ENCODE measurements at regions not wholly inside any gene's neighbourhood (a gene's known extent, or its start where the extent isn't known, plus 50 kb on each side); places are given as distances from the start of the nearest gene placed in this dataset.

DNA sequence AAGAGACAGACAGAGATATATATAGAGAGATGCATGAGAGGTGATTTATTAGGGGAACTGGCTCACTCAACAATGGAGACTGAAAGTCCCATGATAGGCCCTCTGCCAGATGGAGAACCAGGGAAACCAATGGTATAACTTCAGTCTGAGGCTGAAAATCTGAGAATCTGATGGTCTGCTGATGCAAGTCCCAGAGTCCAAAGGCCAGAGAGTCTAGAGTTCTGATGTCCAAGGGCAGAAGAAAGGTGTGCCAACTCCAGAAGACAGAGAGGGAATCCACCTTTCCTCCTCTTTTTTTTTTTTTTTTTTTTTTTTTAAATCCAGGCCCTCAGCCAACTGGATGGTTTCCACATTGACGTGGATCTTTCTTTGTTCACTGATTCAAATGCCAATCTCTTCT is 197.9 kb upstream of the MEIS2 start:
- no peaks in the 10 kb centered on the region for H3K4me1 ChIP-seq (ENCODE audit: insufficient read depth)
- DNase-seq (ENCODE audit: low spot score), result no peak

DNA sequence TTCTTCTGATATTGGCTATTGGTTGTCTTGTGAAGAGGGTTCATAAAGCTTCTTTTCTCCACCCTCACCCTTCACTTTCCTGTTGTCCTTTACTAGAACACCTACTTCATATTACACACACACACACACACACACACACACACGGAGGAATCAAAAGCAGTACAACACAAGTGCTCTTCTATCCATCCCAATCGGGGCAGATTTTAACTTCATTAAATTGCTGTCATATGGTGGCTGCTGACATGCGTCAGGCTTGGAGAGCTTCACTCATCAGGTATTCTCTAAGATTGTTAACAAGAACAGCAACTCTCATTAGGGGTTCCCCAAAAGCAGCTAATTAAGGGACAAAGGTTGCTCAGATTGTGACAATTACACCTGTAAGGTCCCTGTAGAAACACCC is 239.1 kb upstream of the MEIS2 start:
- H3K9me3 Mint-ChIP-seq, result no peaks in the 10 kb centered on the region; the same call in 2 of the 3 replicates
- H3K9me2 ChIP-seq (ENCODE audit: insufficient read depth), result no peaks in the 10 kb centered on the region
- no peaks in the 10 kb centered on the region for H3K27me3 ChIP-seq (ENCODE audit: insufficient read depth)
- ATAC-seq (no peak), DNase-seq (ENCODE audit: low spot score) (no peak)
- no peak overlapping the region for H3K27ac ChIP-seq (ENCODE audit: low read depth)
- no peak overlapping the region for H3K4me2 ChIP-seq
- no peaks in the 10 kb centered on the region for H3K4me1 ChIP-seq (ENCODE audit: insufficient read depth)
- H3K36me3 Mint-ChIP-seq (ENCODE audit: low read depth), result no peaks in the 10 kb centered on the region
- H3K4me3 Mint-ChIP-seq, result no peak overlapping the region
- H3K27me3 Mint-ChIP-seq (ENCODE audit: insufficient read depth, low read depth, poor library complexity), result no peaks in the 10 kb centered on the region
- H3K36me3 ChIP-seq (ENCODE audit: insufficient read depth), result no peaks in the 10 kb centered on the region
- no peaks in the 10 kb centered on the region for H3K79me2 ChIP-seq (replicated peaks; ENCODE audit: insufficient read depth)
- H2AFZ ChIP-seq, result no peak overlapping the region
- H3F3A ChIP-seq (replicated peaks; ENCODE audit: low read depth), result no peaks in the 10 kb centered on the region
- no peaks in the 10 kb centered on the region for H4K20me1 ChIP-seq (replicated peaks; ENCODE audit: insufficient read depth)
- H3K4me3 ChIP-seq, result no peak overlapping the region
- H3K27ac Mint-ChIP-seq, result no peak overlapping the region
- H3K4me1 Mint-ChIP-seq, result no peaks in the 10 kb centered on the region
- TF ChIP-seq POLR2AphosphoS5 (IDR thresholded peaks at IDR 0.05; ENCODE audit: low read depth) (no peak), CREB1 (CRISPR knock-in tag; IDR thresholded peaks at IDR 0.05; ENCODE audit: low read depth) (no peak)

More for the DNA sequence above, 197.9 kb upstream of the MEIS2 start:
- Histone ChIP-seq H3K9me2 (ENCODE audit: insufficient read depth) (no peaks in the 10 kb centered on the region), H3K27me3 (ENCODE audit: insufficient read depth) (no peaks in the 10 kb centered on the region), H3K36me3 (ENCODE audit: insufficient read depth) (no peaks in the 10 kb centered on the region), H3K27ac (ENCODE audit: low read depth) (no peak overlapping the region), H3K79me2 (replicated peaks; ENCODE audit: insufficient read depth) (no peaks in the 10 kb centered on the region), H3F3A (replicated peaks; ENCODE audit: low read depth) (no peaks in the 10 kb centered on the region), H3K4me3 (no peak overlapping the region), H4K20me1 (replicated peaks; ENCODE audit: insufficient read depth) (no peaks in the 10 kb centered on the region), H3K4me2 (no peak overlapping the region), H2AFZ (no peak overlapping the region)
- Mint-ChIP-seq H3K4me1 (no peaks in the 10 kb centered on the region), H3K36me3 (ENCODE audit: low read depth) (no peaks in the 10 kb centered on the region), H3K27ac (no peak overlapping the region), H3K4me3 (no peak overlapping the region), H3K9me3 (no peaks in the 10 kb centered on the region; the same call in 2 of the 3 replicates), H3K27me3 (ENCODE audit: insufficient read depth, low read depth, poor library complexity) (no peaks in the 10 kb centered on the region)
- ATAC-seq, result no peak
- TF ChIP-seq NANOG (IDR thresholded peaks at IDR 0.05; ENCODE audit: borderline replicate concordance), result no peak
- TF ChIP-seq, protein P1, sequence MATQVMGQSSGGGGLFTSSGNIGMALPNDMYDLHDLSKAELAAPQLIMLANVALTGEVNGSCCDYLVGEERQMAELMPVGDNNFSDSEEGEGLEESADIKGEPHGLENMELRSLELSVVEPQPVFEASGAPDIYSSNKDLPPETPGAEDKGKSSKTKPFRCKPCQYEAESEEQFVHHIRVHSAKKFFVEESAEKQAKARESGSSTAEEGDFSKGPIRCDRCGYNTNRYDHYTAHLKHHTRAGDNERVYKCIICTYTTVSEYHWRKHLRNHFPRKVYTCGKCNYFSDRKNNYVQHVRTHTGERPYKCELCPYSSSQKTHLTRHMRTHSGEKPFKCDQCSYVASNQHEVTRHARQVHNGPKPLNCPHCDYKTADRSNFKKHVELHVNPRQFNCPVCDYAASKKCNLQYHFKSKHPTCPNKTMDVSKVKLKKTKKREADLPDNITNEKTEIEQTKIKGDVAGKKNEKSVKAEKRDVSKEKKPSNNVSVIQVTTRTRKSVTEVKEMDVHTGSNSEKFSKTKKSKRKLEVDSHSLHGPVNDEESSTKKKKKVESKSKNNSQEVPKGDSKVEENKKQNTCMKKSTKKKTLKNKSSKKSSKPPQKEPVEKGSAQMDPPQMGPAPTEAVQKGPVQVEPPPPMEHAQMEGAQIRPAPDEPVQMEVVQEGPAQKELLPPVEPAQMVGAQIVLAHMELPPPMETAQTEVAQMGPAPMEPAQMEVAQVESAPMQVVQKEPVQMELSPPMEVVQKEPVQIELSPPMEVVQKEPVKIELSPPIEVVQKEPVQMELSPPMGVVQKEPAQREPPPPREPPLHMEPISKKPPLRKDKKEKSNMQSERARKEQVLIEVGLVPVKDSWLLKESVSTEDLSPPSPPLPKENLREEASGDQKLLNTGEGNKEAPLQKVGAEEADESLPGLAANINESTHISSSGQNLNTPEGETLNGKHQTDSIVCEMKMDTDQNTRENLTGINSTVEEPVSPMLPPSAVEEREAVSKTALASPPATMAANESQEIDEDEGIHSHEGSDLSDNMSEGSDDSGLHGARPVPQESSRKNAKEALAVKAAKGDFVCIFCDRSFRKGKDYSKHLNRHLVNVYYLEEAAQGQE (IDR thresholded peaks at IDR 0.05; ENCODE audit: unreplicated experiment), result no peak
- TF ChIP-seq EZH2phosphoT487 (IDR thresholded peaks at IDR 0.05; ENCODE audit: unreplicated experiment), result no peak
- no peak for TF ChIP-seq CREB1 (CRISPR knock-in tag; IDR thresholded peaks at IDR 0.05; ENCODE audit: low read depth)
- TF ChIP-seq EZH2 (IDR thresholded peaks at IDR 0.05; ENCODE audit: low read depth, unreplicated experiment), result no peak
- no peak for TF ChIP-seq ZNF331 (CRISPR knock-in tag; IDR thresholded peaks at IDR 0.05; ENCODE audit: low read depth)
- TF ChIP-seq, protein P2, sequence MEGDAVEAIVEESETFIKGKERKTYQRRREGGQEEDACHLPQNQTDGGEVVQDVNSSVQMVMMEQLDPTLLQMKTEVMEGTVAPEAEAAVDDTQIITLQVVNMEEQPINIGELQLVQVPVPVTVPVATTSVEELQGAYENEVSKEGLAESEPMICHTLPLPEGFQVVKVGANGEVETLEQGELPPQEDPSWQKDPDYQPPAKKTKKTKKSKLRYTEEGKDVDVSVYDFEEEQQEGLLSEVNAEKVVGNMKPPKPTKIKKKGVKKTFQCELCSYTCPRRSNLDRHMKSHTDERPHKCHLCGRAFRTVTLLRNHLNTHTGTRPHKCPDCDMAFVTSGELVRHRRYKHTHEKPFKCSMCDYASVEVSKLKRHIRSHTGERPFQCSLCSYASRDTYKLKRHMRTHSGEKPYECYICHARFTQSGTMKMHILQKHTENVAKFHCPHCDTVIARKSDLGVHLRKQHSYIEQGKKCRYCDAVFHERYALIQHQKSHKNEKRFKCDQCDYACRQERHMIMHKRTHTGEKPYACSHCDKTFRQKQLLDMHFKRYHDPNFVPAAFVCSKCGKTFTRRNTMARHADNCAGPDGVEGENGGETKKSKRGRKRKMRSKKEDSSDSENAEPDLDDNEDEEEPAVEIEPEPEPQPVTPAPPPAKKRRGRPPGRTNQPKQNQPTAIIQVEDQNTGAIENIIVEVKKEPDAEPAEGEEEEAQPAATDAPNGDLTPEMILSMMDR (conservative IDR thresholded peaks at IDR 0.05; ENCODE audit: low read depth in 2 of 2), result no peak
- no peak for TF ChIP-seq POLR2AphosphoS5 (IDR thresholded peaks at IDR 0.05; ENCODE audit: low read depth)

All from GM23338 (cell line).